Parathyroid adenoma (tissue), 2 donors: ENCODE measurements at regions not wholly inside any gene's neighbourhood (a gene's known extent, or its start where the extent isn't known, plus 50 kb on each side); places are given as distances from the start of the nearest gene placed in this dataset.
"Not testable (repeated sequence)": the region's sequence is repeated elsewhere in the genome, so short reads cannot be mapped to it uniquely, and the experiment has no call there.

Experiments used
- H2AFZ ChIP-seq: fragments of 300-600 bp; sonication (generic); one replicate; pipeline ENCODE4 v1.7.0; 2017; ENCODE audit warnings: antibody characterized with exemption, mild to moderate bottlenecking
- H3K27ac ChIP-seq: fragments of 300-600 bp; sonication (generic); one replicate; pipeline ENCODE4 v1.7.0; 2017
- H3K27me3 ChIP-seq: fragments of 300-600 bp; sonication (generic); one replicate; pipeline ENCODE4 v1.7.0; 2017; ENCODE audit warnings: low read length; ENCODE audit not compliant: control insufficient read depth, insufficient read depth
- H3K36me3 ChIP-seq: fragments of 300-600 bp; sonication (generic); one replicate; pipeline ENCODE4 v1.7.0; 2017; ENCODE audit warnings: low read length; ENCODE audit not compliant: control insufficient read depth, insufficient read depth
- H3K4me1 ChIP-seq: fragments of 300-600 bp; sonication (generic); one replicate; pipeline ENCODE4 v1.7.0; 2017; ENCODE audit warnings: control low read depth
- H3K4me2 ChIP-seq: fragments of 300-600 bp; sonication (generic); one replicate; pipeline ENCODE4 v1.7.0; 2017; ENCODE audit warnings: low read length
- H3K4me3 ChIP-seq: fragments of 300-600 bp; sonication (generic); one replicate; pipeline ENCODE4 v1.7.0; 2017; ENCODE audit warnings: low read depth, low read length
- H3K79me2 ChIP-seq: fragments of 300-600 bp; sonication (generic); one replicate; pipeline ENCODE4 v1.7.0; 2017; ENCODE audit warnings: control low read depth
- H3K9ac ChIP-seq: fragments of 300-600 bp; sonication (generic); one replicate; pipeline ENCODE4 v1.7.0; 2017; ENCODE audit warnings: mild to moderate bottlenecking
- H3K9me3 ChIP-seq: fragments of 300-600 bp; sonication (generic); one replicate; pipeline ENCODE4 v1.7.0; 2017; ENCODE audit warnings: low read length; ENCODE audit not compliant: control insufficient read depth
- TF ChIP-seq, protein P1 (sequence below): fragments of 300-600 bp; sonication (generic); IDR thresholded peaks from one replicate; pipeline ENCODE4 v1.7.0; 2017; ENCODE audit warnings: antibody characterized with exemption, mild to moderate bottlenecking
- donor health status: primary hyperparathyroidism.

DNA sequence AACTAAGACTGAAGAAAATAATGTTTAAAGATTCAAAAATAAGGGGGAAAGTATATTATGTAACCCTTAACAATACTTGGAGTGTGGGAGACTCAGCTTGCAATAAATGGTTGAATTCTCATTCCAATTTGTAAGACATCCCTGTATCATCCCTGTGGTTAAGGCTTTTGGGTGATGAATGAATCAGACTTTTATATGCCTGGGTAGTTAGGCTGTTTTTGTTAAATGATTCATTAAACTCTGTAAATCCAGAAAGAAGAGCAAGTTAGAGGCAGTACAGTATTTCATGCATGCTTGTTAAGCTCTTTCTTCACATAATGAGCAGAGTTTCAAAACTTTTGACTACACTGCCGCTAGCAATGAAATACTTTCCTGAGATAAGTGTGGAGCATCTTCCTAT lies 948.8 kb downstream of the SOCS6 start:
- H3K27ac ChIP-seq = no peak overlapping the region
- H3K27me3 ChIP-seq = no peaks in the 10 kb centered on the region
- H3K4me2 ChIP-seq = no peak overlapping the region
- H3K4me1 ChIP-seq = no peaks in the 10 kb centered on the region
- H3K4me3 ChIP-seq = no peak overlapping the region
- TF ChIP-seq, protein P1, sequence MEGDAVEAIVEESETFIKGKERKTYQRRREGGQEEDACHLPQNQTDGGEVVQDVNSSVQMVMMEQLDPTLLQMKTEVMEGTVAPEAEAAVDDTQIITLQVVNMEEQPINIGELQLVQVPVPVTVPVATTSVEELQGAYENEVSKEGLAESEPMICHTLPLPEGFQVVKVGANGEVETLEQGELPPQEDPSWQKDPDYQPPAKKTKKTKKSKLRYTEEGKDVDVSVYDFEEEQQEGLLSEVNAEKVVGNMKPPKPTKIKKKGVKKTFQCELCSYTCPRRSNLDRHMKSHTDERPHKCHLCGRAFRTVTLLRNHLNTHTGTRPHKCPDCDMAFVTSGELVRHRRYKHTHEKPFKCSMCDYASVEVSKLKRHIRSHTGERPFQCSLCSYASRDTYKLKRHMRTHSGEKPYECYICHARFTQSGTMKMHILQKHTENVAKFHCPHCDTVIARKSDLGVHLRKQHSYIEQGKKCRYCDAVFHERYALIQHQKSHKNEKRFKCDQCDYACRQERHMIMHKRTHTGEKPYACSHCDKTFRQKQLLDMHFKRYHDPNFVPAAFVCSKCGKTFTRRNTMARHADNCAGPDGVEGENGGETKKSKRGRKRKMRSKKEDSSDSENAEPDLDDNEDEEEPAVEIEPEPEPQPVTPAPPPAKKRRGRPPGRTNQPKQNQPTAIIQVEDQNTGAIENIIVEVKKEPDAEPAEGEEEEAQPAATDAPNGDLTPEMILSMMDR = no peak
- H3K9me3 ChIP-seq = no peaks in the 10 kb centered on the region
- no peak overlapping the region for H2AFZ ChIP-seq
- no peak overlapping the region for H3K9ac ChIP-seq
- H3K79me2 ChIP-seq = no peaks in the 10 kb centered on the region
- H3K36me3 ChIP-seq = no peaks in the 10 kb centered on the region

DNA sequence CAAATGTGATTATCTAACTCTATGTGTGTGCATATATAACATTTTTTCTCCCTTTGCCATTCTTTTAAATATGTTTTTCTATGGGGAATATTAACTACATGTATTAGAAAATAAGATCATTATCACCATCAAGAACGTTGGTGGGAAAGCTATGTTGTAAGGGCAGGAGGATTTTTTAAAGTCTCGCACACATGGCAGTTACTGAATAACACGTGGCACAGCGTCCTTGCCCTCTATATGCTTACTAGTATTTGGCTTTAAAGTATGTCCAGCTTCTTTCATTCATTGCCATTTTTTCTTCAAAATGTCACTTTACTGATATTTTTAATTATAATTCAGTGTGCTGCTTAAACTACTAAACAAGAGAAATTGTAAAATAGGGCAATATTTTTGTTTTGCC lies 944.3 kb downstream of the SOCS6 start:
- no peak overlapping the region for H3K4me3 ChIP-seq
- H3K9me3 ChIP-seq = no peaks in the 10 kb centered on the region
- H2AFZ ChIP-seq = no peak overlapping the region
- H3K27me3 ChIP-seq = no peaks in the 10 kb centered on the region
- no peaks in the 10 kb centered on the region for H3K79me2 ChIP-seq
- no peaks in the 10 kb centered on the region for H3K4me1 ChIP-seq
- no peaks in the 10 kb centered on the region for H3K36me3 ChIP-seq
- H3K27ac ChIP-seq = no peak overlapping the region
- H3K4me2 ChIP-seq = no peak overlapping the region
- TF ChIP-seq, protein P1 = no peak
- no peak overlapping the region for H3K9ac ChIP-seq

DNA sequence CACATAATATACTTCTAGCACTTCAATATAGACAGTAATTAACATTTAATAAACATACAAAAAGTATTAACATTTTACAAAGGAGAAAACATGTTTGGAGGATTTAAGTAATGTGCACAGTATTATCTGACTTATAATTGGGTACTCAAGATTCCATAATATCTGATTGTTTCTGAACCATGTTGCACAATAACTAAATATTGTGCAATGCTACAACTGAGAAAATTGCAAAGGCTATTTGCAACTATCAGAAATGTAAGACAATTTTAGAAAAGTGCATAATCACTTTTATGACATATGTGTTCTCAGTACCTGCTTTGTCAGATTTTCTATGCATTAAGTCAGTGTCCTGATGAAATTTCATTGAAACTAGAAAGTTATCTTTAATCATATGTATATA lies 934.6 kb downstream of the SOCS6 start:
- no peak overlapping the region for H2AFZ ChIP-seq
- no peaks in the 10 kb centered on the region for H3K36me3 ChIP-seq
- H3K9me3 ChIP-seq = no peaks in the 10 kb centered on the region
- H3K9ac ChIP-seq = no peak overlapping the region
- no peak overlapping the region for H3K4me3 ChIP-seq
- H3K79me2 ChIP-seq = no peaks in the 10 kb centered on the region
- no peak overlapping the region for H3K27ac ChIP-seq
- no peak overlapping the region for H3K4me2 ChIP-seq
- H3K4me1 ChIP-seq = no peaks in the 10 kb centered on the region
- H3K27me3 ChIP-seq = no peaks in the 10 kb centered on the region
- TF ChIP-seq, protein P1 = no peak

DNA sequence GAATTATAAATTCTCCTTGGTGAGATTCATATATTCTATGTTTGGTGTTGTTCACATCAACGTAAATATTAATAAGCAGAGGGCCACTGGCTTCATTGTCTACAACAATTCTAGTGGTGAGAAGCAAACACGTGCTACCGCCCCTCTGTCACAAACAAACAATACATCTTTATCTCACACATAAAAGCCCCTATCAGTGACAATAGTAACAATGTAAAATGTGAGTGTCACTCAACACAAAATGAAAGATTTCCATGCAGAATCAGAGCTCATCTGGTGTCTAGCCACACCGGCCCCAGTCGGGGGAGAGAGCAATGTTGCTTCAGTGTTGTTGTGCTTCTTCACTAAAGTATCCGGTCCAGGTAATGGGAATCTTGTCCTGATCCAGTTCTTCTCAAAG lies 932.6 kb downstream of the SOCS6 start:
- no peaks in the 10 kb centered on the region for H3K27me3 ChIP-seq
- H3K27ac ChIP-seq = no peak overlapping the region
- TF ChIP-seq, protein P1 = no peak
- no peak overlapping the region for H3K4me2 ChIP-seq
- H3K79me2 ChIP-seq = no peaks in the 10 kb centered on the region
- no peak overlapping the region for H3K4me3 ChIP-seq
- no peak overlapping the region for H2AFZ ChIP-seq
- no peak overlapping the region for H3K9ac ChIP-seq
- H3K36me3 ChIP-seq = no peaks in the 10 kb centered on the region
- H3K4me1 ChIP-seq = no peaks in the 10 kb centered on the region
- H3K9me3 ChIP-seq = no peaks in the 10 kb centered on the region

DNA sequence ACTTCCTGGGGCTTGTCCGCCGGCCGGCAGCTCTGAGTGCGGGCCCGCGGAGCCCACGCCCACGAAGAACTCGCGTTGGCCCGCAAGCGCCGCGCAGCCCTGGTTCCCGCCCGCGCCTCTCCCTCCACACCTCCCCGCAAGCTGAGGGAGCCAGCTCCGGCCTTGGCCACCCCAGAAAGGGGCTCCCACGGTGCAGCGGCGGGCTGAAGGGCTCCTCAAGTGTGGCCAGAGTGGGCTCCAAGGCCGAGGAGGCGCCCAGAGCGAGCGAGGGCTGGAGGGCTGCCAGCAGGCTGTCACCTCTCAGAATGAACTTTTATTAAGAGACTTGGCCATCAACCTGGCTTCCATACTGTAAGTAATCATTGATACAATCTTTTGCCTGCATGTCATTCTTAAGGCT lies 923.9 kb downstream of the SOCS6 start:
- H2AFZ ChIP-seq, H3K79me2 ChIP-seq, H3K27me3 ChIP-seq, H3K27ac ChIP-seq, H3K4me1 ChIP-seq, H3K4me2 ChIP-seq, H3K4me3 ChIP-seq, H3K9me3 ChIP-seq, H3K9ac ChIP-seq, H3K36me3 ChIP-seq: not testable (repeated sequence)
